ENCODE measurements at regions not wholly inside any gene's neighbourhood (a gene's known extent, or its start where the extent isn't known, plus 50 kb on each side); places are given as distances from the start of the nearest gene placed in this dataset.

DNA sequence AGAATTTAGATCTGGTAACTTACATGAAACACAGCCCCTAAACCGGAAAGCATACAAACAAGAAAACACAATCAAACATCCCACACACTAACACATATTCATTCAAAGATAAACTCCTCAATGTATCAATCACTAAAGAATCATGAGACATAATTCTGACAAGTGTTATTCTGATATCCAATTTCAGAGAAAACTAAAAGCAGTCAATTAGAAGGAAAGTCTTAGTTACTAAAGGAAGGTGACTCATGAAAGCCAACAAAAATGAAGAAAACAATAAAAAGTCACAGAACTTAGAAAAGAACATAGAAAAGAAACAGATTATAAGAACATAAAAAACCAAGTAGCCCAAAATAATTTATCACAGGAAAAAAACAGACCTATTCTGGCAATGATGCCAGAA lies 57.2 kb downstream of the ZZZ3 start:
- TF ChIP-seq, protein P1, sequence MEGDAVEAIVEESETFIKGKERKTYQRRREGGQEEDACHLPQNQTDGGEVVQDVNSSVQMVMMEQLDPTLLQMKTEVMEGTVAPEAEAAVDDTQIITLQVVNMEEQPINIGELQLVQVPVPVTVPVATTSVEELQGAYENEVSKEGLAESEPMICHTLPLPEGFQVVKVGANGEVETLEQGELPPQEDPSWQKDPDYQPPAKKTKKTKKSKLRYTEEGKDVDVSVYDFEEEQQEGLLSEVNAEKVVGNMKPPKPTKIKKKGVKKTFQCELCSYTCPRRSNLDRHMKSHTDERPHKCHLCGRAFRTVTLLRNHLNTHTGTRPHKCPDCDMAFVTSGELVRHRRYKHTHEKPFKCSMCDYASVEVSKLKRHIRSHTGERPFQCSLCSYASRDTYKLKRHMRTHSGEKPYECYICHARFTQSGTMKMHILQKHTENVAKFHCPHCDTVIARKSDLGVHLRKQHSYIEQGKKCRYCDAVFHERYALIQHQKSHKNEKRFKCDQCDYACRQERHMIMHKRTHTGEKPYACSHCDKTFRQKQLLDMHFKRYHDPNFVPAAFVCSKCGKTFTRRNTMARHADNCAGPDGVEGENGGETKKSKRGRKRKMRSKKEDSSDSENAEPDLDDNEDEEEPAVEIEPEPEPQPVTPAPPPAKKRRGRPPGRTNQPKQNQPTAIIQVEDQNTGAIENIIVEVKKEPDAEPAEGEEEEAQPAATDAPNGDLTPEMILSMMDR (optimal IDR thresholded peaks at IDR 0.05 in 1 of 3, IDR thresholded peaks at IDR 0.05 in 1 of 3, conservative IDR thresholded peaks at IDR 0.05 in 1 of 3; ENCODE audit: extremely low read depth in 1 of 3, insufficient read depth in 2 of 3, low read length in 3 of 3), result no peak
- TF ChIP-seq EZH2 (IDR thresholded peaks at IDR 0.05; ENCODE audit: low read length), result no peak

All from keratinocyte (primary cell).